GM06990 (cell line): ENCODE measurements at regions not wholly inside any gene's neighbourhood (a gene's known extent, or its start where the extent isn't known, plus 50 kb on each side); places are given as distances from the start of the nearest gene placed in this dataset.
"Not testable (repeated sequence)": the region's sequence is repeated elsewhere in the genome, so short reads cannot be mapped to it uniquely, and the experiment has no call there.

Experiments
- DNase-seq: peaks from one replicate; pipeline ENCODE4 v3.0.0-alpha.2; 2011; ENCODE audit not compliant: insufficient read length; ENCODE audit errors: extremely low read depth
- H3K27me3 ChIP-seq: replicated peaks from 2 replicates; pipeline ENCODE4 v1.6.0; 2011; ENCODE audit warnings: low read length; ENCODE audit not compliant: control insufficient read depth, insufficient read depth
- H3K36me3 ChIP-seq: 2 replicates; pipeline ENCODE4 v1.5.1; 2011; ENCODE audit warnings: low read length; ENCODE audit not compliant: control insufficient read depth, insufficient read depth
- H3K4me3 ChIP-seq: replicated peaks from 2 replicates; pipeline ENCODE4 v1.5.1; 2011; ENCODE audit warnings: low read depth, mild to moderate bottlenecking, control low read depth, low read length
- CTCF ChIP-seq: IDR thresholded peaks from 2 replicates; pipeline ENCODE4 v1.5.1; 2011; ENCODE audit warnings: low read length, control low read depth, mild to moderate bottlenecking, inconsistent platforms; ENCODE audit not compliant: insufficient read depth, poor library complexity, severe bottlenecking

- Histone ChIP-seq H3K36me3 (no peaks in the 10 kb centered on the region), H3K4me3 (no peak overlapping the region), H3K27me3 (no peaks in the 10 kb centered on the region)
- DNase-seq = no peak
- no peak for TF ChIP-seq CTCF
These were observed 161.2 kb upstream of the XIRP2 start for GRCh38 chr2:166727095-166727494.

DNA sequence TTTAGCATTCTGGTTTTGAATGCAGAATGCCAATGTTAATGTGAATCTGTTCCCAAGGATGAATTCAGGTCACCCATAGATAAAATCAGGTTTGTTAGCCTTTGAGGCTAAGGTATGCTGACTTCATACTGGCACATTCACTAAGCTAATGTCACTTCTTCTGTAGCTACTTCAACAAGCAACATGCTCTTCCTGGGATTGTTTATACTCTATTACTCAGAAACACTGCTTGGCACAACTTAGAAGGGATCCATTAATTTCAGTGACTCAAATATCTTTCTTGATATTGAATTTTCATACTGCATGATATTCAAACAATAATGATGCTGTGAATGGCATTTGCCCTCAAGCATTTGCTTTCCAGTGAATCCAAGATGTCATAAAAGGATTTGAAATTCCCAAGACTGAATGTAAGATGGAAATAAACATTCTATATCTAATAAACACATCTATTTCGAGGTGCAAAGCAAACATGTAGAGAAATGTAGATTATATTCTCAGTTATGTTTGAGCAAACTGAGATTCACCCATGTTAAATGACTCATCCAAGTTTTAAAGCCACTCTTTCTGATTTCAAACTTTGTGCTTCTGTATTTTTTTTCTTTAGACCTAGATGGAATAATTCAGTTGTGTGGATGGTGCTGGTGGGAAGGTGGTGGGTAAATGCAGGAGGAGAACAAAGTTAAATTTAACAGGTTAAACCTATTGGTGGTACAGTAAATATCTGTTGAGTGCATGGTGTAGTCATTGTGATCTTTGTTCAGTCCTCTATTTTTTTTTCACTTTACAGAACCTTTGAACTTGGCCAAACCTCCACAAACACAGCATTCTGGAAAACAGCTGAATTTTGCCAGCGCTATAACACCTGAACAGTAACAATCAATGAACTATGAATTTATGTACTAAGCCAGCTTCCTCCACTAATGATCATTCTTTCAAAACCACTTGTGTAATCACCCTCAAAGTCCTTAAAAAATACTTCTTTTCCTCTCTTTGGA is 162.1 kb upstream of the XIRP2 start:
- DNase-seq = no peak
- Histone ChIP-seq H3K4me3 (no peak overlapping the region), H3K36me3 (no peaks in the 10 kb centered on the region), H3K27me3 (no peaks in the 10 kb centered on the region)
- no peak for TF ChIP-seq CTCF

- no peak for TF ChIP-seq CTCF
- DNase-seq = no peak
- no peaks in the 10 kb centered on the region for H3K27me3 ChIP-seq
- no peaks in the 10 kb centered on the region for H3K36me3 ChIP-seq
- H3K4me3 ChIP-seq = no peak overlapping the region
These were observed 171.3 kb upstream of the XIRP2 start for GRCh38 chr2:166716968-166717367.

GRCh38 chr2:166700079-166700478 is 188.2 kb upstream of the XIRP2 start:
- Histone ChIP-seq H3K27me3 (no peaks in the 10 kb centered on the region), H3K36me3 (no peaks in the 10 kb centered on the region), H3K4me3 (no peak overlapping the region)
- peak; percentile 5 for TF ChIP-seq CTCF
- DNase-seq = no peak

GRCh38 chr2:166695154-166695553 is 193.1 kb upstream of the XIRP2 start:
- Histone ChIP-seq H3K36me3 (no peaks in the 10 kb centered on the region), H3K4me3 (no peak overlapping the region), H3K27me3 (no peaks in the 10 kb centered on the region)
- no peak for DNase-seq
- no peak for TF ChIP-seq CTCF

DNA sequence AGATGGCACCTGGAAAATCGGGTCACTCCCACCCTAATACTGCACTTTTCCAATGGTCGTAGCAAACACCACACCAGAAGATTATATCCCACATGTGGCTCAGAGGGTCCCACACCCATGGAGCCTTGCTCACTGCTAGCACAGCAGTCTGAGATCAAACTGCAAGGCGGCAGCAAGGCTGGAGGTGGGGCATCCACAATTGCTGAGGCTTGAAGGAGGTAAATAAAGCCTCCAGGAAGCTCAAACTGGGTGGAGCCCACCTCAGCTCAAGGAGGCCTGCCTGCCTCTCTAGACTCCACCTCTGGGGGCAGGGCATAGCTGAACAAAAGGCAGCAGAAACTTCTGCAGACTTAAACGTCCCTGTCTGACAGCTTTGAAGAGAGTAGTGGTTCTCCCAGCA is 192.0 kb upstream of the SCN7A start:
- not testable (repeated sequence) for H3K27me3 ChIP-seq, H3K4me3 ChIP-seq, DNase-seq, H3K36me3 ChIP-seq
